Ovary (tissue), 7 donors: ENCODE measurements at regions not wholly inside any gene's neighbourhood (a gene's known extent, or its start where the extent isn't known, plus 50 kb on each side); places are given as distances from the start of the nearest gene placed in this dataset.
"Not testable (repeated sequence)": the region's sequence is repeated elsewhere in the genome, so short reads cannot be mapped to it uniquely, and the experiment has no call there.

Experiments used
- DNase-seq, 5 donors: peaks; one replicate each; pipeline ENCODE4 v3.0.0-alpha.2; 2019 to 2020
- H3K27ac ChIP-seq, 2 donors: fragments of 200-600 bp; one replicate each; pipeline versions ENCODE4 v1.5.1 to v1.8.0; 2019 to 2022
- H3K27me3 ChIP-seq: fragments of 200-600 bp; one replicate; pipeline ENCODE4 v1.8.0; 2022
- H3K36me3 ChIP-seq: fragments of 200-600 bp; sonication (generic); one replicate; pipeline ENCODE4 v1.5.1; 2019
- H3K4me1 ChIP-seq: one replicate; pipeline ENCODE4 v1.8.1; 2013; ENCODE audit warnings: mild to moderate bottlenecking, moderate library complexity; ENCODE audit not compliant: insufficient read depth
- H3K4me3 ChIP-seq: fragments of 200-600 bp; sonication (generic); one replicate; pipeline ENCODE4 v1.5.1; 2017
- H3K9me3 ChIP-seq, 2 donors: fragments of 200-600 bp in 1 of 2; sonication (generic) in 1 of 2; one replicate each; pipeline versions ENCODE4 v1.5.1 to v1.8.1; 2013 to 2019; ENCODE audit warnings: mild to moderate bottlenecking in 1 of 2, moderate library complexity in 1 of 2
- EP300 ChIP-seq: sonication (generic); formaldehyde crosslinking; IDR thresholded peaks from one replicate; pipeline ENCODE4 v1.6.1; 2017; ENCODE audit warnings: antibody characterized with exemption
- POLR2A ChIP-seq: fragments of 450-650 bp; IDR thresholded peaks from one replicate; pipeline ENCODE4 v1.6.1; 2017; ENCODE audit warnings: antibody characterized with exemption, mild to moderate bottlenecking, moderate library complexity
- WGBS, 3 donors: extraction: QIAGEN DNeasy Blood & Tissue Kit in 1 of 3; methylation state at CpG; one replicate each; pipeline versions ENCODE4 v1.1.5 to v1.1.7; 2013 to 2017; 5-methylcytosine and 5-hydroxymethylcytosine counted together
- intact Hi-C, 4 donors: fragments of 100-400 bp; cut with DNase I; formaldehyde crosslinking; loops; one replicate each; pipeline versions ENCODE4 v1.11.0 to v1.15.1; 2022 to 2023
- TF ChIP-seq, protein P1 (sequence below), 3 donors: fragments of 450-650 bp in 2 of 3; fragments of 200-600 bp in 1 of 3; IDR thresholded peaks; one replicate each; pipeline versions ENCODE4 v1.5.1 to v1.8.0; 2016 to 2022; ENCODE audit warnings: antibody characterized with exemption in 3 of 3, mild to moderate bottlenecking in 1 of 3
- donor health status: DM: no; HTN: no; CAD: no; lungs with moderate emphysema.
- donor health status: DM: no; HTN: no; CAD: no.
- donor health status: Bipolar disorder and iron deficiency.
- donor health status: DM: no; HTN: no; CAD: no.
- donor health status: DM: yes; HTN: yes; CAD: no.

DNA sequence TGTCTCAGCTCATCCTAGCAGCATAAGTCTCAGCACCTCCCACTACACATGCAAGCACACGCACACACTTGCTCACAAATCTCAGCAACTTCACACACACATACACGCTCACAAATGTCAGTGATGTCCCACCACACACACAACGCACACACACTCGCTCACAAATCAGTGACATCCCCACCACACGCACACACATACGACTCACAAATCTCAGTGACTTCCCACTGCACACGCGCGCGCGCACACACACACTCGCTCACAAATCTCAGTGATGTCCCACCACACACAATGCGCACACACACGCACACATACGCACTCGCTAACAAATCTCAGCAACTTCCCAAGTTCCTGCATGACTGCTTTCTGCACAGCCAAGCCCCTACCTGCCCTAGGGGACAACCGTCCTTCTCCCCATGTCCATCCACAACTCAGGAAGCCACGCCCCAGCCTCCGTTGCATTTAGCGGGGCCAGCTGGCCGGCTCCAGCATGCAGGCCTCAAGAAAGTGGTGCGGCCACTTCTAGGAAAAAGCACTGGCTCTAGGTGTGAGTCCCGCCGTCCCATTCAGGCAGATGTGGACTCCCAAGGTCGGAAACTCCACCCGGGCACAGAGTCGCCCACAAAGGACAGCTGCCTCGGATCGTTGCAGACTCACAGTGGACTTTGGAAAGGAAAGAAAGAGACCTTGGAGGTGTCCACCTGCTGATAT is 180.1 kb upstream of the SALL3 start:
- Histone ChIP-seq H3K4me1 (no peaks in the 10 kb centered on the region), H3K4me3 (no peak overlapping the region), H3K27me3 (no peaks in the 10 kb centered on the region), H3K9me3 (no peaks in the 10 kb centered on the region), H3K27ac (no peak overlapping the region), H3K36me3 (no peaks in the 10 kb centered on the region)
- intact Hi-C loops = no loop called here
- no peak for DNase-seq
- no peak for TF ChIP-seq POLR2A
- no peak for TF ChIP-seq EP300
- TF ChIP-seq, protein P1, sequence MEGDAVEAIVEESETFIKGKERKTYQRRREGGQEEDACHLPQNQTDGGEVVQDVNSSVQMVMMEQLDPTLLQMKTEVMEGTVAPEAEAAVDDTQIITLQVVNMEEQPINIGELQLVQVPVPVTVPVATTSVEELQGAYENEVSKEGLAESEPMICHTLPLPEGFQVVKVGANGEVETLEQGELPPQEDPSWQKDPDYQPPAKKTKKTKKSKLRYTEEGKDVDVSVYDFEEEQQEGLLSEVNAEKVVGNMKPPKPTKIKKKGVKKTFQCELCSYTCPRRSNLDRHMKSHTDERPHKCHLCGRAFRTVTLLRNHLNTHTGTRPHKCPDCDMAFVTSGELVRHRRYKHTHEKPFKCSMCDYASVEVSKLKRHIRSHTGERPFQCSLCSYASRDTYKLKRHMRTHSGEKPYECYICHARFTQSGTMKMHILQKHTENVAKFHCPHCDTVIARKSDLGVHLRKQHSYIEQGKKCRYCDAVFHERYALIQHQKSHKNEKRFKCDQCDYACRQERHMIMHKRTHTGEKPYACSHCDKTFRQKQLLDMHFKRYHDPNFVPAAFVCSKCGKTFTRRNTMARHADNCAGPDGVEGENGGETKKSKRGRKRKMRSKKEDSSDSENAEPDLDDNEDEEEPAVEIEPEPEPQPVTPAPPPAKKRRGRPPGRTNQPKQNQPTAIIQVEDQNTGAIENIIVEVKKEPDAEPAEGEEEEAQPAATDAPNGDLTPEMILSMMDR (IDR thresholded peaks at IDR 0.05) = no peak
- WGBS, 3 donors = 84 to 86% (median 86%) methylated on average over 29 of the region's 29 CpGs

DNA sequence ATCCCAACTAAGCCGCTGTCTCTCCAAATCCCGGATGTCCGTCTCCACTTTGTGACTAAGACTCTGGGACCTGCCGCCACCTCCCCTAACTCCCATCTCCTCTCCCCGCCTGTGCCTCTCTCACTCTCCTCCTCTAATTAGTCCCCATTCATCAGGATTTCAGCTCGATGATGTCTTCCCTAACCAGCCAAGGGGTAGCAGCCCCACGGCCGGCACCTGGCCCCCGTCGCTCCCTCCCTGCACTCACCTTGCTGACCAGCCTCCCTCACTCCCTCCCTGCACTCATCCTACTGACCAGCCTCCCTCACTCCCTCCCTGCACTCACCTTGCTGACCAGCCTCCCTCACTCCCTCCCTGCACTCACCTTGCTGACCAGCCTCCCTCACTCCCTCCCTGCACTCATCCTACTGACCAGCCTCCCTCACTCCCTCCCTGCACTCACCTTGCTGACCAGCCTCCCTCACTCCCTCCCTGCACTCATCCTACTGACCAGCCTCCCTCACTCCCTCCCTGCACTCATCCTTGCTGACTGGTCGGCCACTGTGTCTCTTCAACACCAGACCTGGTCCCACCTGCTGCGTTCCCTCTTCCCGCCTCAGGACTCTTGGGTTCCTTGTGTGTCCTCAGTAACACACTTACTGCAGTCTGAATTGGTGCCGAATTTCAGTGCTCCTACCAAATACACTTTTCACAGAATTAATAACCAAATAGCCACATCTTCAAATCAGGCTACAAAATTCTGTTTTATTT is 179.3 kb upstream of the SALL3 start:
- H3K36me3 ChIP-seq, DNase-seq, intact Hi-C loops: not testable (repeated sequence)

DNA sequence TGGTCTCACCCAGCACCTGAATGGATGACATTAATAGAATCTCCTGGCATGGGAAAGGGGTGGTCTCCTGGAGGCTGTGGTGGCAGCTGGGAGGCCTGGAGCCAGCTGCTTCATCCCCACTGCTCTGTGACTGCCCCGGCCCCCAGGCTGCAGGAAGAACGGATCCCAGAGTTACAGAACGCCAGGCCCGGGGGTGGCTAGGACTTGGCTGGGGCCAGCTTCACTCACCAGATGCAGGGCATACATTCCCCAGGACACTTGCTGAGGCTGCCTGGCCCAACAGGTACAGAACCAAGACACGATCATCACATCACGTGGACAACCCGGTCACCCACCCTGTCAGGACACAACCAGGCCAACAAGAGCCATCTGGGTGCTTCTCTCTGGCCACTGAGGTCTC is 178.6 kb upstream of the SALL3 start:
- no peaks in the 10 kb centered on the region for H3K36me3 ChIP-seq
- H3K4me3 ChIP-seq = no peak overlapping the region
- 75 to 84% (median 75%) methylated on average over 7 of the region's 7 CpGs for WGBS, 3 donors
- no peaks in the 10 kb centered on the region for H3K4me1 ChIP-seq
- intact Hi-C loops = no loop called here
- no peak overlapping the region for H3K27ac ChIP-seq
- TF ChIP-seq, protein P1 (IDR thresholded peaks at IDR 0.05) = no peak
- no peak for TF ChIP-seq EP300
- no peak for TF ChIP-seq POLR2A
- H3K9me3 ChIP-seq = no peaks in the 10 kb centered on the region
- H3K27me3 ChIP-seq = no peaks in the 10 kb centered on the region
- DNase-seq = no peak

More for the DNA sequence above, 179.3 kb upstream of the SALL3 start:
- H3K4me3 ChIP-seq, H3K27me3 ChIP-seq, H3K4me1 ChIP-seq, H3K27ac ChIP-seq, H3K9me3 ChIP-seq: not testable (repeated sequence)
- whole genome bisulfite sequencing, 3 donors = 69 to 78% (median 72%) methylated on average over 14 of the region's 14 CpGs

- Histone ChIP-seq H3K27me3 (no peaks in the 10 kb centered on the region), H3K4me1 (no peaks in the 10 kb centered on the region), H3K36me3 (no peaks in the 10 kb centered on the region), H3K9me3 (no peaks in the 10 kb centered on the region), H3K27ac (no peak overlapping the region), H3K4me3 (no peak overlapping the region)
- WGBS, 3 donors = 78 to 85% (median 83%) methylated on average over 9 of the region's 9 CpGs
- intact Hi-C loops = no loop called here
- TF ChIP-seq POLR2A = no peak
- no peak for TF ChIP-seq EP300
- TF ChIP-seq, protein P1 (IDR thresholded peaks at IDR 0.05) = no peak
- DNase-seq = no peak
These were observed 176.5 kb upstream of the SALL3 start for GRCh38 chr18:78803104-78803503.
